Posterior vena cava (tissue), 2 donors: ENCODE measurements at regions not wholly inside any gene's neighbourhood (a gene's known extent, or its start where the extent isn't known, plus 50 kb on each side); places are given as distances from the start of the nearest gene placed in this dataset.

ENCODE experiments used
- DNase-seq: peaks from one replicate; pipeline ENCODE4 v3.0.0-alpha.2; 2020; ENCODE audit warnings: low spot score
- intact Hi-C, 2 donors: fragments of 100-400 bp; cut with DNase I; formaldehyde crosslinking; loops; one replicate each; pipeline versions ENCODE4 v1.14.1 to v1.14.2; 2022 to 2023
- donor health status: DM: yes; HTN: yes; CAD: no.
- donor health status: DM: yes; HTN: yes; CAD: no.

DNA sequence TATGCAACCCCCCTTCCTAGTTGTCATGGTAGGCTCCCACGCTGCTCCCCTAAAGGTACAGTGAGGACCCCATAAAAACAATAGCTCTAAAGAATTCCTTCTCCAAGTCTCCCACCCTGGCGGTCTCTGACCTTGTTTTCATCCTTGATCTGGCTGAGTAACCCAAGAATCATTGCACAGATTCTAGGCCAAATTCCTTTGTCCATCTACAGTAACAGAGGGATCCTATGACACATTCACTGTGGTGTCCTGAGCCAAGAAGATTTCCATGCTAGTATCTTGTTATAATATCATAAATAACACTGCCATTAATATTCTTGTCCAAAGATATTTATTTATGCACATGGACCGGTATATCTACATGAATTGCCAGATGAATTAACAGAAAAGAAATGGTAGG, 240.2 kb downstream of the CYP26B1 start:
- intact Hi-C loops = no loop called here
- DNase-seq = no peak

DNA sequence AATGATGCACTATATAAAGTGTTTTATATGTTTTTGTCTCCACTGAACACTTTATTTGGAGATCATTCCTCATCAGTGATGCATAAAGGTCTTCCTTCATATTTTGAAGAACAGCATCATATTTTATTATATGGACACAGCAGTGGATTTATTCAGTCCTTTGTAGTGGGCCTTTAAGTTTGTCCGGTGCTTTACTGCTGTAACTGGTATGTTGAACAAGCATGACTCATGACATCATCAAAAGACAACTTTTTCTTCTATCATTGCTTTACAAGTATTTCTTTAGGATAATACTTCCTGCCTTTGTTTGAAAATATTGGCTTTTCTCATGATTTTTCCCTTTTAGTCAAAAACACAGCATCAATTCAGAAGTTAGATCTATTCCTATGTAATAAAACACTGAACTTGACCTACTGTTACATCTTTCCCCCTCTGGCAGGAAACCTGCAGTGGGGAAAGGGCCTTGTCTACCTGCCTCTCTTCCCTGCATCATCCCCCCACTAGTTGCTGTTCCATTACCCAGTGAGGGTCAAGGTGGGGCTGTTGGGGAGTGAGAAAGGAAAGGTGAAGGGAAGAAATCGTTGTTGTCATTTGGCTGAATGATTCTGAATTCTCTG, 241.2 kb downstream of the CYP26B1 start:
- intact Hi-C loops = no loop called here

DNA sequence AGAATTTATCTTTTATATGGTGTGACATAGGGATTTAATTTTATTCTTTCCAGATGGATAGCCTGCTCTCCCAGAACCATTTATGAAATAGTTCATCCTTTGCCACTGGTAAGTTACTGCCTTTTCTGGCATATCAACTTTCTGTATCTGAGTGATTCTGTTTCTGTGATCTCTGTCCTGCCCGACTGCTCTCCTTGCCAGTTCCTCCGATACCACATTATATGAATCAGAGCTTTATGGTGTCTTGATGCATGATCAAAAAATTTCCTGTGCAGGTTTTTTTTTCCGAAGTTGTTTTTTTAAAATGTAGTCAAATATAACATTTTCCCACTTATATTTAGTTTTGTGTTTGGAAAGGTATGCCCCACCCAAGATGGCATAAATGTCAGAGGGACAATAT, 242.5 kb downstream of the CYP26B1 start:
- intact Hi-C loops = no loop called here
- no peak for DNase-seq

More for the DNA sequence above, 241.2 kb downstream of the CYP26B1 start:
- DNase-seq = no peak

DNA sequence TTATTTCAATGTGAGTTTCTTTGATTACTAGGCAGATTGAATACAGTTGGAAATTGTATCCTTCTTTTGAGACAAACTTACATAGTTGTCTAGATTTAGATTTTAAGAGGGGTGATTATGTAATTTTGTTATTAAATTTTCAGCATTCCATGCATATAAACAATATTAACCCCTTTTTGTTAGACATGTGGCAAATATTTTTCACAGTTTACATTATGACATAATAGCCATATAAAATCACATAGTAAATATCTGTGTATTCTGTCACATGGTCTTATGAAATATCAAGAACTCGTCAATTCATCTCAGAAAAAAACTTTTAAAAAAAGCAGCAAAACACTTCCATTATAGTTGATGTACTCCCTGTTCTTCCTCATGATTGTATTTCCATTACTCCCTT, 243.8 kb downstream of the CYP26B1 start:
- intact Hi-C loops = no loop called here
- no peak for DNase-seq

DNA sequence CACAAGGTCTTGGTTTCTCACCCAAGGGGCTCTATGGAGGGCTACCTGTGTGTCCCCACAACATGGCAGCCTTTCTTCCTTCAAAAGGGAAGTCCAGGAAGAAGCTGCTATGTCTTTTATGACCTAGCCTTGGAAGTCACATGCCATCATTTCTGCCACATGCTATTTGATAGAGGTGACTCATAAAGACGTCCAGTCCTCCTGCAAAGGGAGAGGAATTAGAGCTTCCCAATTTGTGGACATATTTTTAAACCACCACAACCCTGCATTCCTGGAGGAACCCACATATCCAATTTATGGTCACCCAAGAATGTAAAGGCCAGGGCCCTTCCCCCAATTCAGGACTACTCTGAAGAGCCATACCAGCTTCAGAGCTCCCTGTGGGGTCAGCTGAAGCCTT, 246.2 kb downstream of the CYP26B1 start:
- DNase-seq = no peak
- intact Hi-C loops = no loop called here

DNA sequence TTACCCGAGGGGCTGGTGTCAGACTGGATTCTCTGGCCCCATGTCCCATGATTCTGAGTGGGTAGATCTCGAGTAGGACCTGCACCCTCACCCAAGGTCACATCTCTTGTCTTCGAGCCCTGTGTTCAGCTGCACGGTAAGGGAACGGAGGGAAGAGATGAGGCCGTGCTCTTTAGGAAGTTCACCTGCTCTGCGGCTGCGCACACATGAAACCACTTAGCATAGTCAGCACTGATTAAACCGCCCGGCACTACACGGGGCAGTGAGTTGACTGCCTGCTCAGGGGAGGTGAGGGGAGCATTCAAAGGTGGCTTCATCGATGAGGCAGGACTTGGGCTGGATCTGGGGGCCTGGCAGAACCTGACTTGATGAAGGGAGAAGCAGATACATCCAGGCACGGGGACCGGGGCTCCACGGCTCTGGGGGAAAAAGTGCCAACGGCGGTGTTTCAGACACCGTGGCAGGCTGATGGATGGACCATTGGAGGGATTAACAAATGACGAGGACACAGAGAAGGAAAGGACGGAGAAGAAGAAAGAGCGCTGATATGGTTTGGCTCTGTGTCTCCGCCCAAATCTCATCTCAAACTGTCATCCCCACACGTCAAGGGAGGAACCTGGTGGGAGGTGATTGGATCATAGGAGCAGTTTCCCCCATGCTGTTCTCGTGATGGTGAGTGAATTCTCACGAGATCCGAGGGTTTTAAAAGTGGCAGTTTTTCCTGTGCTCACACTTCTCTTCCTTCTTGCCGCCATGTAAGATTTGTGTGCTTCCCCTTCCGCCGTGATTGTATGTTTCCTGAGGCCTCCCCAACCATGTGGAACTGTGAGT, 248.6 kb downstream of the CYP26B1 start:
- peak; percentile 70 for DNase-seq
- intact Hi-C loops = no loop called here

DNA sequence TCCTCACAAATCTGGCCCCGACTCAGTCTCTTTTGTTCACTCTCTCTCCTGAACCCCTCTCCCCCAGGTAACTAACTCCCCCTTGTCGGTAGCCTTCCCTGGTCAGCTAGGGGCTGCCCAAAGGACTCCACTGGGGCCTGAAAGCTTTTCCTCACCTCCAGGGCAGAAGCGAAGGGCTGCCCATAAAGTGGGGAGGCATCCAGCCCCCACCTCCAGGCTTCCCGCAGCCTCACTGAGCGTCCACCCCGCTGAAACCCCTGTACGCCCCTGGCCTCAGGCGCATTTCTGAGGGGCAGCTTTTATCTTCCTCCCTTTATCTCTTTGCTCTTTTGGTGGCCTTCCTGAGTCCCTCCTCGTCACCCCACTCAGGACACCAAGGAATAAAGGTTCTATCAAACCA, 249.3 kb downstream of the CYP26B1 start:
- DNase-seq = peak; percentile 62
- intact Hi-C loops = no loop called here

DNA sequence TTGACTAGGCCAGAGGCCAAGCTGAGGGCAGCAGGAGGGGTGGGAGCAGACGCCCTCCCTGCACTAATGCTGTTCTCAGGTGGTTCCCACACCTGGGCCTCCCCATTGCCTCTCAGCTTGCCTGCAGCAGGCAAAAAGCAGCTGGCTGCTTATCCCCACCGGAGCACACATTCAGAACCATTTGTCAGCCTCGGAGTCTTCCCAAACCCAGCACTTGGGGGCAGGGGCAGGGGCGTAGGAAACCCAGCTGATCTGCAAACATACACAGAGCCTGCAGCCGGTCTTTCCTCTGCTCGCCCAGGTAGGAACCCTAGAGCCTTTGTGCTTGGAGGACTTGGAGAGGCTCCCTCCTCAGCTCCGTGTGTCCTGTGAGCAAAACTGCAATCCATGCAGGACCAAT, 249.8 kb downstream of the CYP26B1 start:
- no peak for DNase-seq
- intact Hi-C loops = no loop called here

DNA sequence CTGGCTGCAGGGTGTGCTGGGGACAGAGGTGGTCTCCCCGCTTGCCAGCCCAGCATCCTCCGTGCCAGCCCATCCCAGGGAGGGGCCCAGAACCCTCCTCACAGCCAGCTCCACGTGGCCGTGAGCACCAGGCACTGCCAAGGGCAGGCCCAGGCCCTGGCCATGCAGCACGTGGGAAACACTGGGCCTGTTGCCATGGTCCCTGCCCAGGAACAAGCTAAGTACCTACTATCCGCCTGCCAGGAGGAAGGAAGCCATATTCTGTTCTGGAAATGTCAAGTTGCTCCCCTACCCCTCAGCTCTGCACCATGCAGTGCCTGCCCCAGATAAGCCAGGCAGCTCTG, 250.6 kb downstream of the CYP26B1 start:
- peak; percentile 62 for DNase-seq
- intact Hi-C loops = no loop called here

DNA sequence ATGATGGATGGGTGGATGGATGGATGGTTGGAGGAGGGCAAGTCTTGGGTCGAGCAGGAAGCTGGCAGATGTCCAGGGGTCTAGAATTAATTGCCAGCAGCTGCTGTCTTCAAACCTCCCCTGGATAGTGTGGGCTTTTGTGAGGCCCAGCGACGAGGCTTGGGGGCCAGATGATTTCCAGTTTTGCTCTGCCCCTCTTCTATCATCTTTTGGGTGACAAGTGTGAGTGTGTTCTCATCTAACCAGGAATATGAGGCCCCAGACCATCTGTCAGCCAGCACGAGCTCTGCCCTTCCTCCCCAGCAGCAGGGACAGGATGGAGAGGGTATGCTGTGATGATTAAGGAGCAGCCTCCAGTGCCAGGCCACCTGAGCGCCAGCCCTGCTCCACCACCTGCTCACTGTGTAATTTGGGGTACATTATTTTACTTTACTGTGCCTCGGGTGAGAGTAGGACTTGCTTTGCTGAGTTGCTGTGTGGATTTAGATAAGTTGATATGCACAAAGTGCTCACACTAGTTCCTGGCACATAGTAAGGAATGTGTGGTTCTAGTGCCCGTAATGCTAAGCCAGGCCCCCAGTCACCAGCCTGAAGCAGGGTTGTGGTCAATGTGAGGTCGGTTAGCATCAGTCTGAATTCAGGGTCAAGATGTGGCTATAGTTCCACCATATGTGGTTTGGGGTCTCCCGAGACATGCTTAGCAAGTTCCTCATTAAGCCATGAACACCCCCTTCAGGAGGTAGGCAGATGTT, 251.1 kb downstream of the CYP26B1 start:
- intact Hi-C loops = no loop called here
- DNase-seq = peak; percentile 53

DNA sequence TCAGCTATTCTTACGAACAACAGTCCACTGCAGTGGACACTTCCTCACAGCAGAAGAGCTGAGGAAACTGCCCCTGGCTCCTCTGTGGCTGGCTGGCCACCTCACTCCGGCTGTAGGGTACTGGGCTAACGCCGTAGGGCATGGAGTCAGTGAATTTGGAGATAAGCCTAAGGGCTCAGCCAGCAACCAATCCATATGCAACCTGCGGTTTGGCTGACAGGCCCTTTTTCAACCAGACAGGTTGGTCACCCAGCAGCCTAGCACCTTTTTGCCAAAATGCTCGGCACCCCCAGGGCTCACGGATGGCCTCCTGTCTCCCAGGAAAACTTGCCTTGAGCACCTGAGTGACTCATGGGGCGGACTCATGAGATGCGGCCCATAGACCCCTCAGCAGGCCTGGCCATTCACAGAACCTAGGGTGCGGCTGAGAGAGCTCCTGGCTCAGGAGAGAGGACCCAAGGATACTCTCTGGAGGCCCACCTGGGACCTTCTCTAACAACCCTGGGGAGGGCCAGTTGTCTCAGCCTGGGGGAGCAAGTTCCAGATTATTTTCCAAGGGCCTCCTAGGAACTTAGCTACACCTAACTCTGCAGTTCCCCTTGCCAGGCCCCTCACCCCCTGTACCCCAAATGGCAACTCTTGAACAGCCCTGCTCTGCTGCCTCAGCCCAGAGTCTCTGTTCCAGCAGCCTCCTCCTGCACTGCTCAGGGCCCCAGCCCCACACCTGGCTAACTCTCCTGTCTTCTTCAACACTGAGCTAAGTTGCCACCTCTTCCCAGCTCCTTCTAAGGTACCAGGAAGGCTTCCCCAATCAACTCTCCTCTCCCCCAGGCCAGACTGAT, 252.1 kb downstream of the CYP26B1 start:
- intact Hi-C loops = no loop called here
- DNase-seq = peak; percentile 42

DNA sequence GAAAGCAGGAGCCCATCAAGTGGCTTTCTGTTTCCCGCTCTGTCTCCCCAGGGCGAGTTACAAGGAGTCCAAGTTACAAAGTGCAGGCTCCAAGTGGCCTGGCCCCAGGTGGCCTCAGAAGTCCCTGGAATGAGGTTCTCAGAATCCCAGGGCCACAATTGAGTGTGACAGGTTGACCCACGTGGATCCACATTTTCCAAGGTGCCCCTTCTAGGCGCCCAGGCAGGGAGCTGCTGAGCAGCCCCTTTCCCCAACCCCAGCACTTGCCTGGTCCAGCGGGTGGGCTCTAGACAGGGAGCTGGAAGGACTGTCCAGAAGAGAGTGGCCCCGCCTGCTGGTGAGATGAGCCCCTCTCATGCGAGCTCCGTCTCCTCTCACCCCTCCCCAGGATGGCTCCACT, 253.4 kb downstream of the CYP26B1 start:
- intact Hi-C loops = no loop called here

DNA sequence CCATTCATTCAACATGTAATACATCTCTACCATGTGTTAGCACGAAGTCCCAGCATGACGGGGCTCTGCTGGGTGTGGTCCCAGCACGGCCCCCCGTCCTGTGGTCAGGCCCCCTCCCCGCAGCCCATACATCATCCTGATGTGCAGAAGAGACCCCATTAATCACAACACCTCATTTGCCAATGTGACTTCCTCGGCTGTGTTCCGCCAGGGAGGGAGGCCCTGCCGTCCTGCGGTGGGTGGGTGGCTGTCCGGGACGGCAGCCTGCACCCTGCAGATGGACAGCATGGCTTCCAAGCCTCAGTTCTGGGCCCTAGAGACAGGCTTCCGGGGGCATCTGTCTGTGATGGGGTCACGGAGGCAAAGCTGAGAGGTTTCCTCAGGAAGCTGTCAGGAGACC, 254.0 kb downstream of the CYP26B1 start:
- intact Hi-C loops = no loop called here
- peak; percentile 62 for DNase-seq

More for the DNA sequence above, 253.4 kb downstream of the CYP26B1 start:
- DNase-seq = peak; percentile 68

DNA sequence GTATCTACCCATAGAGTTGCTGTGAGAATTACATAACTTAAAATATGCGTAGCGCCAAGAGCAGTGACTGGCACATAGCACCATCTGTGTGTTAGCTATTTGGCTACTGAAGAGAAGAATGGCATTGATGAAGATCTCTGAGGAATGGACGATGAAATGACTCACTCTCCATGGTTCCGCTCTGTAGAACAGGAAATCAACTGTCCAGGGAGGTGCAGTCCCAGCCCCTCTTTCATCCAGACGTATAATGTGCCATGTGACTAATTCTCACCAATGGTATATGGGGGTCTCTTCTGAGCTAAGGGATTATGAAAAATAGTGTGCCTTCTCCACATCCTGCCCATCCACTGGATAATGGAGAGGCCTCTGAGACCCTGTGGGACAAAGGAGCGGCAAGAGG, 254.8 kb downstream of the CYP26B1 start:
- no peak for DNase-seq
- intact Hi-C loops = no loop called here

DNA sequence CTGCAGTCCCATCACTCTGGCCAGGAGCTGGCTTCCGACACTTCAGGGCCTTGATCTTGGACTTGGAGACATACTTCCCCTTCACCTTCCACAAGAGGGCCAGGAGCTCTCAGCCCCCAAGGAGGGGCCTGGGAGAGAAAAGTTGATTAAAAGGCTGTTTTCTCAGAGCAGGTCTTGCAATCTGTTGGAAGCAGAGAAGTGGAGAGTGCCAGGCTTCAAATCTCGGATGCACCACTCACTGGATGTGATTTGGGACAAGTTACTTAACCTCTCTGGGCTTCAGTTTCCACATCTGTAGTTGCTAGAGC, 255.3 kb downstream of the CYP26B1 start:
- no peak for DNase-seq
- intact Hi-C loops = no loop called here

DNA sequence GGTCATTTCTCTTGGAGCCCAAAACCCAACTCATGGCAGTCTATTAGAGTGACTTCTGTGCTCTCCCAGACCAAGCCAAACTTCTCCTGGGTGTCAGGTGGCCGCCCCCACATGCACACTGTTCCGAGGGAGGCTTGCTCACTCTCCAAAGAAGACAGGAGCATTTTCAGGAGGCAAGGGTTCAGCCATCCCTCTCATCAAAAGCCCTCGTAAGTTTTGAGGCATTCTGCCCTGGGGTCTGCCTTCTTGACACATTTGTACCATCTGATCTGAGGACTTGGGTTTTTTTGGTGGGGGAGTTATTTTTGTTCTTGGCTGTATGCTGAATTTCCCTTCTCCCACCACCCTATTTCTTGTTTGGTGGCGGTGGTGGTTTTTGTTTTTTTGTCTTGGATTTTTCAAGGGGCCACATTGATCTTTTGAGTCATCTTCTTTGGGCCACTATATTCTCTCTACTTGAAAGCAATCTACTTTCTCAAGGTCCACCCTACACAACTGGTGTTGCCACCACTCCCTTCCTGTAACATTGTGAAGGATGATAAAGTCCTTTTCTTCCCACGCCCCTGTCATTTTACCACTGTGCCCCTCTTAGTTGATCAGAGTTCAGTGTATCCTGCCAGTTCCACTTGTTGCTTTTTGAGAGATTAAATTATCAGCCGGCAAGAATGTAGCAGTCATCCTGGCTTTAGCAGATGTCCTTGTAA, 255.8 kb downstream of the CYP26B1 start:
- intact Hi-C loops = no loop called here
- no peak for DNase-seq

DNA sequence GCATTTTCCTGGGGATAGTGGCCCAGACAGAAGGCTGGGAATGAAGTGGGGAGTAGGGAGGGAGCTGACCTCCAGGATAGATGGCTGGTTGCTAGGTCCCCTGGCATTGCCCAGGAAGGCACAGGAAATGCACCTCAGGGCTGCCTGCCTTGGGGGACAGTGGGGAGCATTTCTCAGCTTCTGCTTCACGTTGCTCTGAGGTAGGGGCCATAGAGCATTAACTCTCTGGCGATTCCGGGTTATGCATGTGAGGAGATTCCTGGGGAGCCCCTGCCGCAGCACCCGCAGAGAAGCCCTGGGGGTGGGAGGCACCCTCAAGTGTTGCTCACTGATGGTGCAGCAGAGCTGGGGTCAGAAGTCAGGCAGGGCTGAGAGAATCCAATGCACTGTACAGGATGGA, 256.5 kb downstream of the CYP26B1 start:
- no peak for DNase-seq
- intact Hi-C loops = no loop called here

DNA sequence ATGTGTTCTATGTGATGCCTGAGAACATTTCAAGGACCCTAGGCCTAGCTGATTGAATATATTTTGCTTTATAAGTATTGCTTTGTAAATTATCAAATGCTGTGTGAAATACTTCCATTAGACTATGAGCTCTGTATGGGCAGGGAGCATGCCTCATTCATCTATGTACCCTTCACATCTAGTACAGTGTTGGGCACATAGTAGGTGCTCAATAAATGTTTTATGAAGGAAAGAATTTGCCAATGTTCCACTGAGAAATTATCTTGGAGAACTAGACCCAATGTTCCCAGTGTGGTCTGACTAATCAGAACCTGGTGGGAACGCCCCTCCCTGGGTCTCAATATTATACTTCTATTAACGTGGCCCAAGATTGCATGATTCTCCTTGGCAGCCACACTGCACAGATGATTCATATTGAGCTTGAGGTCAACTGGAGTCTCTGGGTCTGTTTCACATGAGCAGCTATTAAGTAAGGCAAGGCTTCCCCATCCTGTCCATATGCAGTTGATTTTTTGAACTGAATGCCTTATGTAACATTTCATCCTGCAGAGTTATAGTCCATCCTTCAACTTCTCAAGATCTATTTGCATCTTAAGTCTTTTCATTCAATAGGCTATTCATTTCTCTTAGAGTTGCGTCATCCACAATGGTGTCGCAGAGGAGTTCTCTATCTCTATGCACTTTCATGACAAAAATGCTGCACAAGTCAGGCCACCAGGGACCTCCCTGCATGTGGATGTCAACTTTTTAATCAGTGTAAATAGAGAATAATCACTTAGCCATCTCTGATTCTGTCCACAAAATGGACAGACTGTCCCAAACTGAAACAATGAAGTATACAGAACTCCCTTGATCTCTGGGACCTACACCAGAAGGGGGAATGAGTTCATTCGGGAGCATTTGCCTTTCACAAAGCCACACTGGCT, 257.6 kb downstream of the CYP26B1 start:
- DNase-seq = peak; percentile 74
- intact Hi-C loops = no loop called here
